IPS-15b (cell line): ENCODE measurements at regions not wholly inside any gene's neighbourhood (a gene's known extent, or its start where the extent isn't known, plus 50 kb on each side); places are given as distances from the start of the nearest gene placed in this dataset.

Experiments
- H3K27me3 ChIP-seq: one replicate; pipeline ENCODE4 v1.6.1; 2013; ENCODE audit warnings: low read length; ENCODE audit not compliant: control insufficient read depth, insufficient read depth
- H3K36me3 ChIP-seq: one replicate; pipeline ENCODE4 v1.6.1; 2013; ENCODE audit warnings: low read length; ENCODE audit not compliant: control insufficient read depth, insufficient read depth
- H3K4me1 ChIP-seq: one replicate; pipeline ENCODE4 v1.6.1; 2013; ENCODE audit warnings: mild to moderate bottlenecking, low read length; ENCODE audit not compliant: control insufficient read depth, insufficient read depth
- H3K4me3 ChIP-seq: one replicate; pipeline ENCODE4 v1.5.1; 2013; ENCODE audit warnings: low read depth, low read length
- H3K9ac ChIP-seq: one replicate; pipeline ENCODE4 v1.6.1; 2013; ENCODE audit warnings: low read depth, mild to moderate bottlenecking, low read length
- H3K9me3 ChIP-seq: one replicate; pipeline ENCODE4 v1.6.1; 2013; ENCODE audit warnings: mild to moderate bottlenecking, low read length; ENCODE audit not compliant: control insufficient read depth, insufficient read depth

DNA sequence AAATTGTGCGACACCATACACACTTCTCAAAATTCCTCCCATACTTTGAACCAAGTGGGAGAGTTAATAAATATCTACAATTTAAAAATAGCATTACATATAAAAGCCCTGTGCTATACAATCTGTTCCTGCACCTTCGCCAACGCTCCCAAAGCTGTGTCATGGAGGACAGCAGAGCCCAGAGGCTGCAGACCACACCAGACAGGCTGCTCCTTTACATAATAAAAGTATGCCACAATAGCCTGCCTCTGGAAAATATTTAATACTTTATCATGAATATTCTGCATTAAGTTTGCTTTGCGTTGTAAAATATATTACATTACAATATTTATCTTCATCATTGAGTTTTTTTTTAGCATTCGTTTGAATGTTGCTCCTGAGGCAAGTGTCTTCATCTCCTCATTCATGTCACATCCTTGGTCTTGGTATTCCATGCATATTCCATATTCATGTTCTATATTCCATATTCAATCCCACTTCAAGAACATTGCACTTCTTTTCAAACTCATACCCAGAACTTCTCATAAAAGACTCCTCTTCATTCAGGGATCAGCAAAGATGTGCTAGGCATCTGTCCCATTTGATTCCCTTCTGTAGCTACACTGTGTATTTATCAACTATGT lies 663.9 kb downstream of the POM121L12 start:
- H3K36me3 ChIP-seq, result no peaks in the 10 kb centered on the region
- no peaks in the 10 kb centered on the region for H3K9me3 ChIP-seq
- H3K27me3 ChIP-seq, result no peaks in the 10 kb centered on the region
- H3K9ac ChIP-seq, result no peak overlapping the region
- H3K4me1 ChIP-seq, result no peaks in the 10 kb centered on the region
- no peak overlapping the region for H3K4me3 ChIP-seq

DNA sequence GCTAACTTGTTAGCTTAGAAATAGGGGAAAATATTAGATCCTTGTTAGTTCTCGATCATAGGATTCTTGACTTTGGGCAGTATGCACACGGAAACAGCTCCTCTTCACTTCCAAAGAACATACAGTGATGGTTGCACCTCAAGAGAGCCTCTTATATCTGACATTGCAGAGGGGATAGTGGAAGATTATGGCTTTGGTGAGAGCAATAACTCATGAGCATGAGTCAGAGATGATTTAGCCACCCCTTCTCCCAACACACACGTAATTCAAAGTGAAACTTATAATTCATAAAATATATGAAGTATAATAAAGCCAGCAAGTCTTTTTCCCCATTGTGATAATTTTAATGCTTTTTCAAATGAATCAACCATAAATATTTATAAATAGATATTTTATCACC lies 683.7 kb downstream of the POM121L12 start:
- no peaks in the 10 kb centered on the region for H3K27me3 ChIP-seq

GRCh38 chr7:53740971-53741370 lies 705.5 kb downstream of the POM121L12 start:
- peaks cover 2% of the 10 kb centered on the region for H3K4me1 ChIP-seq
- H3K27me3 ChIP-seq, result no peaks in the 10 kb centered on the region
- no peaks in the 10 kb centered on the region for H3K36me3 ChIP-seq
- H3K9ac ChIP-seq, result no peak overlapping the region
- no peak overlapping the region for H3K4me3 ChIP-seq
- no peaks in the 10 kb centered on the region for H3K9me3 ChIP-seq

More for the DNA sequence above, 683.7 kb downstream of the POM121L12 start:
- H3K4me3 ChIP-seq, result no peak overlapping the region
- no peak overlapping the region for H3K9ac ChIP-seq
- H3K36me3 ChIP-seq, result no peaks in the 10 kb centered on the region
- no peaks in the 10 kb centered on the region for H3K9me3 ChIP-seq
- H3K4me1 ChIP-seq, result no peaks in the 10 kb centered on the region

DNA sequence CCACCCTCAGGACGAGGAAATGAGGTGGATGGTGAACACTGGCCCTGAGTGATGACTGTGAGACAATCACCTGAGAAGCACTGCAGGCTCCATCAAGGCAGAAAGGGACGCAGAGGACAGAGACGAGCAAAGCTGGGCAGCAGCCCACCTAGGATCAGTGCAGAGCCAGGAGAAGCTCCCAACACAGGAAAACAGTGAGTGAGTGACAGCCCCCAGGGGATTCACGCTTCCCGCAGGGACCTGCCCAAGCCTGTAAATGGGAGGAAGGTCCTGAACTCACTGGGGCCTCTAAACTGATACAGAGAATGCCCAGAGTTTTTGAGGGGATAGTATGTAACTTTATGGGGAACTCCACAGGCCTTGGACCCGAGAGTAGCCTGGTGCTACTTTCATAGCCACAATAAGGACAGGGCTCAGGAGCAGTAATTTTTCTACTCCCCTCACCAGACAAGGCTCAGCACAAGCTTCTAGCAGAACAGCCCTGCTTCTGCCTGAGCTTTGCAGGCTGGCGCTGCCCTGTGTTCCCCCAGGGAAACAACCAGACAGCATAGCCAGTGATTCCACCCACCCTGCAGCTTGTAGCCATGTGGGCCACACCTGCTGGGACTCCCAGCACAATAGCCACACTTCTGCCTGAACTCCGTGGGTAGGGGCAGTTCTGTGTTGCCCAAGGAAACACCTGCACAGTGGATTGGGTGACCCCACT lies 708.4 kb downstream of the POM121L12 start:
- Histone ChIP-seq H3K4me1 (peaks cover 2% of the 10 kb centered on the region), H3K36me3 (no peaks in the 10 kb centered on the region), H3K4me3 (no peak overlapping the region)

DNA sequence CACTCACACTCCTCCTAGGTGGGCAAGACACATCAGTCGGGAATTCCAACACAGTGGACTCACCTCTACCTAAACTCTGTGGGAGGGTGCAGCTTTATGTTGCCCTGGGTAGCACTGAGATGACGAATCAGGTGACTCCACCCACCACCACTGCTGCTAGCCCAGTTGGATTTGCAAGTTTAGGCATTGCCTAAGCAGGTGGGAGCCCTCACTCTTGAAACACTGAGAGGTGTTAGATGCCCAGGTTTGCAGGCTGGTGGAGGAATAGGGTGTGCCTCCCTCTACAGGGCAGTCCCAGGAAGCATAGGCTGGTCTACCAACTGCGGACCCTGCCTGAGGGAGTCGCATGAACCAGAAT lies 708.9 kb downstream of the POM121L12 start:
- no peak overlapping the region for H3K4me3 ChIP-seq
- no peaks in the 10 kb centered on the region for H3K27me3 ChIP-seq
- H3K9me3 ChIP-seq, result no peaks in the 10 kb centered on the region
- H3K4me1 ChIP-seq, result peaks cover 2% of the 10 kb centered on the region
- H3K9ac ChIP-seq, result no peak overlapping the region
- no peaks in the 10 kb centered on the region for H3K36me3 ChIP-seq

More for the DNA sequence above, 708.4 kb downstream of the POM121L12 start:
- Histone ChIP-seq H3K9me3 (no peaks in the 10 kb centered on the region), H3K27me3 (no peaks in the 10 kb centered on the region), H3K9ac (no peak overlapping the region)

- Histone ChIP-seq H3K9ac (no peak overlapping the region), H3K36me3 (no peaks in the 10 kb centered on the region), H3K4me3 (no peak overlapping the region), H3K27me3 (no peaks in the 10 kb centered on the region), H3K4me1 (no peaks in the 10 kb centered on the region), H3K9me3 (no peaks in the 10 kb centered on the region)
Measured at GRCh38 chr7:53756946-53757345, 721.5 kb downstream of the POM121L12 start.

- Histone ChIP-seq H3K9me3 (no peaks in the 10 kb centered on the region), H3K36me3 (no peaks in the 10 kb centered on the region), H3K4me1 (no peaks in the 10 kb centered on the region), H3K4me3 (no peak overlapping the region), H3K9ac (no peak overlapping the region), H3K27me3 (no peaks in the 10 kb centered on the region)
Measured at GRCh38 chr7:53768186-53768585, 732.8 kb downstream of the POM121L12 start.

DNA sequence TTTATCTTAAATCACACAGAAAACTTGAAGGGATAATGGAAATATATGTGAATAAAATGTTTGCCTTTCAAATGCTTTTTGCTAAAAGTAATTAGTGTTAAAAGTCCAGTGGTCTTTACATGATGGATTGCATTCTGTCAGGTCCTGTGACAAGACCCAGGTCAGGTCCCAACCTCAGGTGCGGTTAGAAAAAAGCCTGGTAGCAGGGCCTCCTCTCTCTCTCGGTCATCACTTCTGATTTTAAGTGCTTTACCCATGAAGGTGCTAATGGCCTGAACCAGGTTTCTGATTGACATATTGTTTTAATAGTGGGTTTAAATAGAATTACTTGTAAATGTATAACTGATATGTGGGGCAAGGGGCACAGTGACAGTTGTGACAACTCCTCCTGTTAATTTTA lies 736.3 kb downstream of the POM121L12 start:
- H3K4me1 ChIP-seq, result no peaks in the 10 kb centered on the region
- no peaks in the 10 kb centered on the region for H3K9me3 ChIP-seq
- H3K27me3 ChIP-seq, result no peaks in the 10 kb centered on the region

DNA sequence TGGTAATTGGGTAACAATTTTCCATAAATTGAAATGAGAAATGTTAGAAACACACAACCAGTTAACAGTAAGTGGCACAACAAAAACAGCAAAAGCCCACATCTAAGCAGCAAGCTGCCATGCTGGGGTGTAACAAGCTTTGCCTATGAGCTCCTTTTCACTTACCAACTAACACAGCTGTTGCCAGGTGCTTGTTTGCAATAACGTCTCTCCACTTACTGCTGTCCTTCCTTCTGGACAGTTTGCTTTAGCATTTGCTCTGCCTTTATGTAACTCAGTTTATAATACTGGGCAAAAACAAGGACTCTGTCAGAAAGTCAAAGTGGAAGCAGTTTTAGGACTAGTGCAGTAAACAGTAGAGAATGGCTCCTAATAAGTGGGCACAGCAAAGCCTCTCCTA lies 740.9 kb downstream of the POM121L12 start:
- no peaks in the 10 kb centered on the region for H3K27me3 ChIP-seq
- H3K9ac ChIP-seq, result no peak overlapping the region
- no peak overlapping the region for H3K4me3 ChIP-seq
- H3K9me3 ChIP-seq, result no peaks in the 10 kb centered on the region
- H3K4me1 ChIP-seq, result no peaks in the 10 kb centered on the region
- no peaks in the 10 kb centered on the region for H3K36me3 ChIP-seq

More for the DNA sequence above, 736.3 kb downstream of the POM121L12 start:
- H3K36me3 ChIP-seq, result no peaks in the 10 kb centered on the region
- no peak overlapping the region for H3K9ac ChIP-seq
- no peak overlapping the region for H3K4me3 ChIP-seq

- Histone ChIP-seq H3K4me3 (no peak overlapping the region), H3K9ac (no peak overlapping the region), H3K4me1 (no peaks in the 10 kb centered on the region), H3K36me3 (no peaks in the 10 kb centered on the region), H3K27me3 (no peaks in the 10 kb centered on the region), H3K9me3 (no peaks in the 10 kb centered on the region)
Measured at GRCh38 chr7:53789741-53790140, 752.4 kb upstream of the VSTM2A start.

DNA sequence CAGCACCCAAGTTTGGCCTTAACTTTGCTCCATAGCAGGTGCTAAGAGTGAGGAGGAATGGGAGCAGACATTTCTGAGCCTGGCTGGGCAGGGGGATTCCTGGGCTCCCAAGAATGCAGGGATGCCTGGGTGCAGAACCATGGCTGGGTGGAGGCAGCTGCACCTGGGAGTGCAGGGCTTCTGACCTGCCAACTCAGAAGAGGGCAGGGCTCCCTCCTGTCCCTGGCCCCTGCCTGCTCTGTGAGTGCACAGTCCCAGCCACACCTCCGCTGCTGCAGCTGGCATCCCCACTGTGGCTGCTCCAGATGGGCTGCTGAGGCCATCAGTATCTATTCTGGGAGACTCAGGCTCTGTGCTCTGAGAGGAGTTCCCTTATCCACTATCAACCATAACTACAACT lies 747.4 kb upstream of the VSTM2A start:
- Histone ChIP-seq H3K9me3 (no peaks in the 10 kb centered on the region), H3K4me3 (no peak overlapping the region), H3K4me1 (no peaks in the 10 kb centered on the region), H3K36me3 (no peaks in the 10 kb centered on the region), H3K9ac (no peak overlapping the region), H3K27me3 (no peaks in the 10 kb centered on the region)

GRCh38 chr7:53800746-53801145 lies 741.4 kb upstream of the VSTM2A start:
- Histone ChIP-seq H3K27me3 (no peaks in the 10 kb centered on the region), H3K4me1 (no peaks in the 10 kb centered on the region), H3K4me3 (no peak overlapping the region), H3K9me3 (no peaks in the 10 kb centered on the region), H3K36me3 (no peaks in the 10 kb centered on the region), H3K9ac (no peak overlapping the region)
